GM12878 (cell line): ENCODE measurements at regions not wholly inside any gene's neighbourhood (a gene's known extent, or its start where the extent isn't known, plus 50 kb on each side); places are given as distances from the start of the nearest gene placed in this dataset.

Experiments used
- ATAC-seq: fragments of 200-7000 bp; cut with Tn5 transposase; 3 replicates; pipeline ENCODE4 v1.9.1; 2020; ENCODE audit warnings: mild to moderate bottlenecking, moderate library complexity
- BruUV-seq: library from RNA; stranded (reverse); fragments of 400-500 nt; replicated peaks from 2 replicates; lab custom pipeline; 2021; lab: Mats Ljungman, UMichigan
- CTCF ChIA-PET: fragments of 300-600 bp; sonication (Branson Sonifier 250); formaldehyde crosslinking; extraction: SDS; loops from one replicate; lab custom pipeline; 2021; ENCODE audit warnings: inconsistent platforms; lab: Yijun Ruan, JAX
- POLR2A ChIA-PET: fragments of 350-600 bp; formaldehyde crosslinking; extraction: SDS; loops from one replicate; lab custom pipeline; 2021; ENCODE audit warnings: inconsistent platforms; lab: Charles Lee
- RAD21 ChIA-PET: fragments of 300-600 bp; sonication (Branson Sonifier 250); formaldehyde crosslinking; loops from one replicate; lab custom pipeline; 2023; ENCODE audit warnings: antibody characterized with exemption; ENCODE audit not compliant: unreplicated experiment; lab: Charles Lee
- SMC1A ChIA-PET: fragments of 300-600 bp; sonication (Branson Sonifier 250); formaldehyde crosslinking; loops from one replicate; lab custom pipeline; 2023; ENCODE audit not compliant: unreplicated experiment, uncharacterized antibody; lab: Charles Lee
- DNase-seq: peaks from one replicate; pipeline ENCODE4 v3.0.0-alpha.2; 2011; ENCODE audit warnings: low read depth, low spot score
- FAIRE-seq: peaks from 3 replicates; lab custom pipeline; 2011; peaks lifted over from hg19 to GRCh38; lab: Jason Lieb, UNC
- H2AFZ ChIP-seq: 2 replicates; pipeline ENCODE4 v1.6.0; 2011; ENCODE audit warnings: low read depth, low read length, control low read depth; ENCODE audit not compliant: control insufficient read depth
- H3K27ac ChIP-seq: 2 replicates; pipeline ENCODE4 v1.5.1; 2011; ENCODE audit warnings: control low read depth; ENCODE audit not compliant: control insufficient read depth, insufficient read depth
- H3K27me3 ChIP-seq, 2 experiments: replicated peaks in 1 of 2; 2 replicates each; pipeline versions ENCODE4 v1.6.0 to v1.6.1; 2011; ENCODE audit warnings: low read length in 1 of 2; ENCODE audit not compliant: control insufficient read depth in 2 of 2, insufficient read depth in 2 of 2
- H3K36me3 ChIP-seq, 2 experiments: 2 replicates each; pipeline ENCODE4 v1.5.1; 2011; ENCODE audit warnings: low read length in 1 of 2; ENCODE audit not compliant: control insufficient read depth in 2 of 2, insufficient read depth in 2 of 2
- H3K4me1 ChIP-seq: 2 replicates; pipeline ENCODE4 v1.6.1; 2011; ENCODE audit warnings: mild to moderate bottlenecking, low read length, moderate library complexity, mixed read lengths; ENCODE audit not compliant: control insufficient read depth, insufficient read depth
- H3K4me2 ChIP-seq: 2 replicates; pipeline ENCODE4 v1.6.0; 2011; ENCODE audit warnings: control low read depth; ENCODE audit not compliant: control insufficient read depth, insufficient read depth
- H3K4me3 ChIP-seq: fragments of 200-600 bp; sonication (generic); 2 replicates; pipeline ENCODE4 v1.5.1; 2016
- H3K79me2 ChIP-seq: 2 replicates; pipeline ENCODE4 v1.6.0; 2011; ENCODE audit warnings: low read length; ENCODE audit not compliant: control insufficient read depth, insufficient read depth
- H3K9ac ChIP-seq: 2 replicates; pipeline ENCODE4 v1.8.0; 2011; ENCODE audit warnings: low read length, control low read depth, mixed read lengths; ENCODE audit not compliant: control insufficient read depth, insufficient read depth
- H3K9me3 ChIP-seq: replicated peaks from 3 replicates; pipeline ENCODE4 v1.5.1; 2011; ENCODE audit warnings: mild to moderate bottlenecking, low read length; ENCODE audit not compliant: control insufficient read depth, insufficient read depth
- H4K20me1 ChIP-seq: 2 replicates; pipeline ENCODE4 v1.6.0; 2011; ENCODE audit not compliant: control insufficient read depth, insufficient read depth
- CEBPZ ChIP-seq: fragments of 150-350 bp; IDR thresholded peaks from 2 replicates; pipeline ENCODE4 v1.6.1; 2016; ENCODE audit warnings: low read depth, low read length
- CREM ChIP-seq: IDR thresholded peaks from 2 replicates; pipeline ENCODE4 v1.6.1; 2014; ENCODE audit warnings: antibody characterized with exemption, low read depth
- EGR1 ChIP-seq, 2 experiments: IDR thresholded peaks; 1 replicate in 1 of 2; 2 replicates in 1 of 2; pipeline ENCODE4 v1.6.1; 2011 to 2012; ENCODE audit warnings: low read depth in 2 of 2, low read length in 2 of 2, borderline replicate concordance in 1 of 2, mild to moderate bottlenecking in 1 of 2, moderate library complexity in 1 of 2
- FOXK2 ChIP-seq: fragments of 450-650 bp; IDR thresholded peaks from 2 replicates; pipeline ENCODE4 v1.6.1; 2017; ENCODE audit warnings: mild to moderate bottlenecking, moderate library complexity
- IRF5 ChIP-seq: fragments of 450-650 bp; IDR thresholded peaks from 2 replicates; pipeline ENCODE4 v1.6.1; 2017; ENCODE audit warnings: borderline replicate concordance
- LARP7 ChIP-seq: fragments of 450-650 bp; IDR thresholded peaks from 2 replicates; pipeline ENCODE4 v1.6.1; 2017; ENCODE audit warnings: mild to moderate bottlenecking
- NR2C1 ChIP-seq: fragments of 450-650 bp; IDR thresholded peaks from 2 replicates; pipeline ENCODE4 v1.6.1; 2017; ENCODE audit warnings: antibody characterized with exemption, mild to moderate bottlenecking, moderate library complexity
- PAX8 ChIP-seq: fragments of 450-650 bp; IDR thresholded peaks from 2 replicates; pipeline ENCODE4 v1.6.1; 2017; ENCODE audit warnings: mild to moderate bottlenecking, moderate library complexity
- ZNF592 ChIP-seq: fragments of 450-650 bp; IDR thresholded peaks from 2 replicates; pipeline ENCODE4 v1.6.1; 2017; ENCODE audit warnings: mild to moderate bottlenecking, moderate library complexity
- WGBS: methylation state at CpG from one replicate; pipeline ENCODE4 v1.1.6; 2016; ENCODE audit warnings: low lambda C conversion rate; ENCODE audit not compliant: insufficient replicate concordance, insufficient coverage; ENCODE audit errors: missing lambda C conversion rate; 5-methylcytosine and 5-hydroxymethylcytosine counted together
- in situ Hi-C: fragments of 300-500 bp; cut with MboI; formaldehyde crosslinking; loops from 9 replicates; pipeline ENCODE4 v1.14.3; 2018; ENCODE audit warnings: mixed read lengths
- intact Hi-C: fragments of 100-400 bp; cut with micrococcal nuclease; formaldehyde crosslinking; loops from one replicate; pipeline ENCODE4 v1.14.2; 2022; ENCODE audit not compliant: unreplicated experiment

- TF ChIP-seq ZNF592 (no peak), EGR1 (IDR thresholded peaks at IDR 0.05; ENCODE audit: borderline replicate concordance in 1 of 2, low read depth in 2 of 2, low read length in 2 of 2) (no peak), LARP7 (no peak)
- TF ChIP-seq, all 136 proteins: peak for 0
Measured at GRCh38 chr2:64763126-64763525, 109.4 kb upstream of the SERTAD2 start (continued).

- ChIA-PET POLR2A (interaction anchor here (1.0 to 1.5 kb wide), 5 partner anchors 12 to 116 kb away, joined by 3 to 5 read pairs (median 3); no protein-coding TSS in a partner anchor), RAD21 (interaction anchor here (1.0 to 2.2 kb wide), 8 partner anchors 15 to 148 kb away, joined by 3 to 7 read pairs (median 4); no protein-coding TSS in a partner anchor), SMC1A (interaction anchor here (0.8 to 4.2 kb wide), 9 partner anchors 8 to 115 kb away, joined by 3 to 59 read pairs (median 4); no protein-coding TSS in a partner anchor), CTCF (interaction anchor here (0.7 to 1.4 kb wide), 4 partner anchors 16 to 242 kb away, joined by 3 to 4 read pairs (median 3); no protein-coding TSS in a partner anchor)
- WGBS: 59% methylated on average over 4 of the region's 4 CpGs
- FAIRE-seq (no peak), ATAC-seq (no peak), DNase-seq (no peak)
- Histone ChIP-seq H4K20me1 (no peaks in the 10 kb centered on the region), H3K9me3 (no peaks in the 10 kb centered on the region), H3K27me3 (no peaks in the 10 kb centered on the region), H3K36me3 (no peaks in the 10 kb centered on the region), H3K4me3 (no peak overlapping the region), H3K9ac (no peak overlapping the region), H3K4me2 (no peak overlapping the region), H3K4me1 (peaks cover 12% of the 10 kb centered on the region), H3K27ac (no peak overlapping the region), H3K79me2 (no peaks in the 10 kb centered on the region), H2AFZ (no peak overlapping the region)
- in situ Hi-C loops: no loop called here
- intact Hi-C loops: no loop called here
- no TSS peak for BruUV-seq
- TF ChIP-seq PAX8 (no peak), IRF5 (no peak), FOXK2 (no peak), CREM (no peak), NR2C1 (no peak), CEBPZ (no peak)
Measured at GRCh38 chr2:64765160-64765805, 111.6 kb upstream of the SERTAD2 start.
